H1 (cell line): ENCODE measurements at regions not wholly inside any gene's neighbourhood (a gene's known extent, or its start where the extent isn't known, plus 50 kb on each side); places are given as distances from the start of the nearest gene placed in this dataset.

Source experiments
- CTCF ChIA-PET: fragments of 300-600 bp; sonication (Branson Sonifier 250); formaldehyde crosslinking; loops from one replicate; lab custom pipeline; 2021; ENCODE audit not compliant: partially characterized antibody; lab: Charles Lee
- POLR2A ChIA-PET: fragments of 300-600 bp; sonication (Branson Sonifier 250); formaldehyde crosslinking; loops from one replicate; lab custom pipeline; 2021; ENCODE audit warnings: inconsistent platforms; ENCODE audit not compliant: partially characterized antibody; lab: Charles Lee
- DNase-seq, 2 experiments: peaks; one replicate each; pipeline versions ENCODE4 v3.0.0 to v3.0.0-alpha.2; 2010 to 2022; ENCODE audit warnings: low spot score in 2 of 2, low read depth in 1 of 2, mixed read lengths in 1 of 2
- FAIRE-seq: peaks from 2 replicates; lab custom pipeline; 2011; peaks lifted over from hg19 to GRCh38; lab: Jason Lieb, UNC
- H2AFZ ChIP-seq: 2 replicates; pipeline ENCODE4 v1.8.1; 2012; ENCODE audit warnings: low read length, inconsistent platforms
- H2AK5ac ChIP-seq: 2 replicates; pipeline ENCODE4 v1.6.1; 2013; ENCODE audit warnings: low read depth, low read length
- H2BK120ac ChIP-seq: replicated peaks from 2 replicates; pipeline ENCODE3; 2013; ENCODE audit warnings: low read depth, low read length, inconsistent platforms
- H2BK12ac ChIP-seq: 2 replicates; pipeline ENCODE4 v1.6.1; 2013; ENCODE audit warnings: low read depth, low read length
- H2BK15ac ChIP-seq: 2 replicates; pipeline ENCODE4 v1.6.1; 2013; ENCODE audit warnings: low read length
- H2BK20ac ChIP-seq: 2 replicates; pipeline ENCODE4 v1.6.1; 2013; ENCODE audit warnings: low read length
- H2BK5ac ChIP-seq: 2 replicates; pipeline ENCODE4 v1.6.1; 2013; ENCODE audit warnings: low read depth, low read length
- H3K14ac ChIP-seq: 2 replicates; pipeline ENCODE4 v1.6.1; 2013; ENCODE audit warnings: inconsistent platforms; ENCODE audit not compliant: insufficient read length
- H3K18ac ChIP-seq: 2 replicates; pipeline ENCODE4 v1.6.1; 2013; ENCODE audit warnings: low read length; ENCODE audit errors: extremely low read depth
- H3K23ac ChIP-seq: 2 replicates; pipeline ENCODE4 v1.6.1; 2013; ENCODE audit warnings: inconsistent platforms; ENCODE audit not compliant: insufficient read length
- H3K23me2 ChIP-seq: 2 replicates; pipeline ENCODE4 v1.6.1; 2013; ENCODE audit warnings: low read depth, low read length
- H3K27ac ChIP-seq: 2 replicates; pipeline ENCODE4 v1.6.1; 2011; ENCODE audit warnings: low read depth, low read length, inconsistent platforms
- H3K27me3 ChIP-seq, 4 experiments: replicated peaks in 1 of 4; 1 replicate in 1 of 4; 2 replicates in 3 of 4; pipeline versions ENCODE4 v1.6.1 to v1.8.1; 2011 to 2013; ENCODE audit warnings: low read length in 3 of 4, mild to moderate bottlenecking in 3 of 4, inconsistent platforms in 2 of 4, mixed read lengths in 2 of 4, moderate library complexity in 1 of 4; ENCODE audit not compliant: control insufficient read depth in 3 of 4, insufficient read depth in 3 of 4; ENCODE audit errors: extremely low read depth in 1 of 4
- H3K36me3 ChIP-seq, 4 experiments: 2 replicates each; pipeline versions ENCODE4 v1.6.1 to v1.8.1; 2011 to 2013; ENCODE audit warnings: mild to moderate bottlenecking in 4 of 4, low read length in 3 of 4, moderate library complexity in 2 of 4, control low read depth in 1 of 4, inconsistent platforms in 1 of 4; ENCODE audit not compliant: insufficient read depth in 4 of 4, control insufficient read depth in 2 of 4
- H3K4ac ChIP-seq: replicated peaks from 2 replicates; pipeline ENCODE3; 2013; ENCODE audit warnings: low read length, low read depth, mixed read lengths, inconsistent platforms; ENCODE audit not compliant: insufficient read length
- H3K4me1 ChIP-seq, 4 experiments: replicated peaks in 1 of 4; 1 replicate in 1 of 4; 2 replicates in 3 of 4; pipeline versions ENCODE4 v1.6.1 to v1.8.1; 2011 to 2013; ENCODE audit warnings: low read length in 3 of 4, inconsistent platforms in 2 of 4, mixed read lengths in 1 of 4; ENCODE audit not compliant: insufficient read depth in 4 of 4, control insufficient read depth in 3 of 4
- H3K4me2 ChIP-seq, 2 experiments: 2 replicates each; pipeline versions ENCODE4 v1.6.1 to v1.8.1; 2011 to 2013; ENCODE audit warnings: low read depth in 2 of 2, low read length in 2 of 2, control low read depth in 1 of 2, inconsistent platforms in 1 of 2, mild to moderate bottlenecking in 1 of 2; ENCODE audit not compliant: insufficient read depth in 1 of 2
- H3K4me3 ChIP-seq, 4 experiments: fragments of 200-600, 300-600 bp in 1 of 4; sonication (generic), shearing (Covaris generic), sonication (Bioruptor Twin) in 1 of 4; 2 replicates each; pipeline versions ENCODE4 v1.5.1 to v1.8.1; 2011 to 2016; ENCODE audit warnings: low read length in 4 of 4, low read depth in 3 of 4, control low read depth in 2 of 4, inconsistent platforms in 2 of 4, mild to moderate bottlenecking in 2 of 4, mixed read lengths in 1 of 4, moderate library complexity in 1 of 4; ENCODE audit not compliant: insufficient read depth in 2 of 4; ENCODE audit errors: extremely low read depth in 1 of 4
- H3K56ac ChIP-seq: replicated peaks from 2 replicates; pipeline ENCODE3; 2013; ENCODE audit warnings: low read depth, mild to moderate bottlenecking, mixed read lengths, low read length, inconsistent platforms; ENCODE audit not compliant: insufficient read length
- H3K79me1 ChIP-seq: 2 replicates; pipeline ENCODE4 v1.6.1; 2013; ENCODE audit warnings: low read depth, low read length, control low read depth
- H3K79me2 ChIP-seq, 2 experiments: 2 replicates each; pipeline versions ENCODE4 v1.6.1 to v1.8.1; 2012 to 2013; ENCODE audit warnings: low read length in 2 of 2, mild to moderate bottlenecking in 2 of 2, inconsistent platforms in 1 of 2; ENCODE audit not compliant: insufficient read depth in 2 of 2, control insufficient read depth in 1 of 2
- H3K9ac ChIP-seq, 4 experiments: replicated peaks in 1 of 4; 1 replicate in 1 of 4; 2 replicates in 3 of 4; pipeline versions ENCODE4 v1.6.1 to v1.8.1; 2011 to 2013; ENCODE audit warnings: low read depth in 3 of 4, low read length in 3 of 4, control low read depth in 2 of 4, mild to moderate bottlenecking in 2 of 4, moderate library complexity in 2 of 4, inconsistent platforms in 1 of 4; ENCODE audit errors: extremely low read depth in 1 of 4
- H3K9me3 ChIP-seq, 2 experiments: 2 replicates each; pipeline versions ENCODE4 v1.6.1 to v1.8.1; 2012 to 2013; ENCODE audit warnings: mild to moderate bottlenecking in 2 of 2, moderate library complexity in 2 of 2, control low read depth in 1 of 2, inconsistent platforms in 1 of 2, low read depth in 1 of 2, low read length in 1 of 2, mixed read lengths in 1 of 2; ENCODE audit not compliant: insufficient read depth in 2 of 2
- H4K20me1 ChIP-seq, 2 experiments: replicated peaks in 1 of 2; 2 replicates each; pipeline versions ENCODE3 to v1.8.1; 2011 to 2013; ENCODE audit warnings: inconsistent platforms in 2 of 2, low read length in 2 of 2, mild to moderate bottlenecking in 1 of 2; ENCODE audit not compliant: insufficient read depth in 2 of 2, control insufficient read depth in 1 of 2
- H4K5ac ChIP-seq: 2 replicates; pipeline ENCODE4 v1.6.1; 2013; ENCODE audit warnings: low read length, low read depth, mixed read lengths, inconsistent platforms; ENCODE audit not compliant: insufficient read length
- H4K8ac ChIP-seq: 2 replicates; pipeline ENCODE4 v1.8.0; 2013; ENCODE audit warnings: mild to moderate bottlenecking, moderate library complexity, low read length, inconsistent platforms; ENCODE audit not compliant: insufficient read depth; ENCODE audit errors: extremely low read depth
- H4K91ac ChIP-seq: replicated peaks from 2 replicates; pipeline ENCODE3; 2013; ENCODE audit warnings: low read length, mixed read lengths, inconsistent platforms; ENCODE audit not compliant: insufficient read length
- ATF3 ChIP-seq: IDR thresholded peaks from 2 replicates; pipeline ENCODE4 v1.6.1; 2011; ENCODE audit warnings: low read depth, mild to moderate bottlenecking, low read length; ENCODE audit not compliant: insufficient read depth
- BCL11A ChIP-seq, 2 experiments: IDR thresholded peaks; one replicate each; pipeline ENCODE4 v1.6.1; 2011; ENCODE audit warnings: low read depth in 2 of 2, low read length in 2 of 2, mild to moderate bottlenecking in 2 of 2
- CHD2 ChIP-seq: IDR thresholded peaks from 2 replicates; pipeline ENCODE4 v1.6.1; 2012; ENCODE audit warnings: low read length, improper control_type of control experiment
- EP300 ChIP-seq, 2 experiments: IDR thresholded peaks; 1 replicate in 1 of 2; 2 replicates in 1 of 2; pipeline ENCODE4 v1.6.1; 2011 to 2012; ENCODE audit warnings: low read depth in 2 of 2, low read length in 2 of 2, mild to moderate bottlenecking in 2 of 2, borderline replicate concordance in 1 of 2, inconsistent platforms in 1 of 2, moderate library complexity in 1 of 2
- JUND ChIP-seq: IDR thresholded peaks from 2 replicates; pipeline ENCODE4 v1.6.1; 2011; ENCODE audit warnings: mild to moderate bottlenecking, improper control_type of control experiment, low read length
- NRF1 ChIP-seq: IDR thresholded peaks from 2 replicates; pipeline ENCODE4 v1.6.1; 2011; ENCODE audit warnings: mild to moderate bottlenecking, low read depth, low read length, improper control_type of control experiment
- RAD21 ChIP-seq, 2 experiments: IDR thresholded peaks in 1 of 2; conservative IDR thresholded peaks in 1 of 2; 2 replicates each; pipeline ENCODE4 v1.6.1; 2011; ENCODE audit warnings: low read depth in 2 of 2, low read length in 2 of 2, improper control_type of control experiment in 1 of 2, inconsistent platforms in 1 of 2, mild to moderate bottlenecking in 1 of 2, moderate library complexity in 1 of 2
- SIN3A ChIP-seq, 2 experiments: IDR thresholded peaks in 1 of 2; conservative IDR thresholded peaks in 1 of 2; 2 replicates each; pipeline ENCODE4 v1.6.1; 2011 to 2012; ENCODE audit warnings: low read length in 2 of 2, improper control_type of control experiment in 1 of 2, low read depth in 1 of 2, mild to moderate bottlenecking in 1 of 2
- SIRT6 ChIP-seq: IDR thresholded peaks from one replicate; pipeline ENCODE4 v1.7.1; 2012; ENCODE audit warnings: low read length, inconsistent platforms
- SP4 ChIP-seq: IDR thresholded peaks from 2 replicates; pipeline ENCODE4 v1.6.1; 2012; ENCODE audit warnings: low read length, inconsistent platforms
- TEAD4 ChIP-seq: IDR thresholded peaks from 2 replicates; pipeline ENCODE4 v1.6.1; 2012; ENCODE audit warnings: low read depth, low read length, inconsistent platforms, mixed read lengths
- WGBS, 2 experiments: shearing (Covaris generic) in 1 of 2; methylation state at CpG; one replicate each; pipeline versions ENCODE4 v1.1.6 to v1.1.7; 2013 to 2015; ENCODE audit warnings: low lambda C conversion rate in 2 of 2, mixed read lengths in 2 of 2, inconsistent platforms in 1 of 2, low coverage in 1 of 2, missing lambda C conversion rate in 1 of 2; ENCODE audit not compliant: insufficient replicate concordance in 2 of 2, insufficient coverage in 1 of 2, insufficient read length in 1 of 2; ENCODE audit errors: extremely low coverage in 1 of 2, missing lambda C conversion rate in 1 of 2; 5-methylcytosine and 5-hydroxymethylcytosine counted together
- TF ChIP-seq, protein P1 (sequence below): IDR thresholded peaks from 2 replicates; pipeline ENCODE4 v1.6.1; 2012; ENCODE audit warnings: inconsistent platforms
- TF ChIP-seq, protein P2 (sequence below): IDR thresholded peaks from 2 replicates; pipeline ENCODE4 v1.6.1; 2012; ENCODE audit warnings: inconsistent platforms

DNA sequence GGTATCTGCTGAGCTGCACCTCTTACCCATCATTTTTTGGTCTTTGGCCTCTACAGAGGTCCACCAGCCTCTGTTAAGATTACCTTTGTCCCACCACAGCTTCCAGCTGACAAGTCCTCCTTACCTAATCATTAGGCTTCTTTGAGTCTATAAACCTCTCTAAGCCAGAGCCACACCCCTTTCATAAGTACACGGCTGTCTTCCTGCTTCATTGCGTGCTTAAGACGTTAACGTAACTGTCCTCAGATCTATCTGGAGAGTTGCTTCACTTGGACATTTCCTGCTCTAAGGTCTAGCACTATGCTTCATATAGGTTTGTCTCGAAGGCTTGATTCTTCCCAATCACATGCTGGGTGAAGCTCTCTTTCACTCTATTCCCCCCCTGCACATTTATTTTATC is 71.0 kb upstream of the CACHD1 start:
- H2AK5ac ChIP-seq: no peak overlapping the region
- no peaks in the 10 kb centered on the region for H3K79me2 ChIP-seq
- H3K36me3 ChIP-seq: no peaks in the 10 kb centered on the region
- no peaks in the 10 kb centered on the region for H3K27me3 ChIP-seq
- no peak overlapping the region for H3K14ac ChIP-seq
- H3K4ac ChIP-seq: no peak overlapping the region
- no peak for DNase-seq
- ChIA-PET CTCF (interaction anchor here (1.0 to 1.2 kb wide), 2 partner anchors 263 to 278 kb away, joined by 3 read pairs; no protein-coding TSS in a partner anchor), POLR2A (interaction anchor here (1.5 kb wide), 1 partner anchor 74 kb away, joined by 4 read pairs; no protein-coding TSS in a partner anchor)
- no peaks in the 10 kb centered on the region for H4K20me1 ChIP-seq
- no peak overlapping the region for H2BK5ac ChIP-seq
- no peak overlapping the region for H2AFZ ChIP-seq
- no peak overlapping the region for H3K23ac ChIP-seq
- H3K56ac ChIP-seq: no peak overlapping the region
- no peak for FAIRE-seq
- H4K5ac ChIP-seq: no peak overlapping the region
- no peaks in the 10 kb centered on the region for H3K23me2 ChIP-seq
- WGBS, 2 experiments: 97% methylated on average over 5 of the region's 5 CpGs; no CpG with 5 or more reads in 1 of the 2 experiments
- no peaks in the 10 kb centered on the region for H3K79me1 ChIP-seq
- H3K18ac ChIP-seq: no peak overlapping the region
- H3K4me1 ChIP-seq: no peaks in the 10 kb centered on the region
- H3K9me3 ChIP-seq: no peaks in the 10 kb centered on the region
- H4K8ac ChIP-seq: no peak overlapping the region
- no peak overlapping the region for H3K4me3 ChIP-seq
- no peak overlapping the region for H2BK15ac ChIP-seq
- H4K91ac ChIP-seq: no peak overlapping the region
- H3K27ac ChIP-seq: no peak overlapping the region
- no peak overlapping the region for H2BK120ac ChIP-seq
- H2BK20ac ChIP-seq: no peak overlapping the region
- H3K9ac ChIP-seq: no peak overlapping the region
- H3K4me2 ChIP-seq: no peak overlapping the region
- H2BK12ac ChIP-seq: no peak overlapping the region
- TF ChIP-seq NRF1: no peak
- TF ChIP-seq, protein P1, sequence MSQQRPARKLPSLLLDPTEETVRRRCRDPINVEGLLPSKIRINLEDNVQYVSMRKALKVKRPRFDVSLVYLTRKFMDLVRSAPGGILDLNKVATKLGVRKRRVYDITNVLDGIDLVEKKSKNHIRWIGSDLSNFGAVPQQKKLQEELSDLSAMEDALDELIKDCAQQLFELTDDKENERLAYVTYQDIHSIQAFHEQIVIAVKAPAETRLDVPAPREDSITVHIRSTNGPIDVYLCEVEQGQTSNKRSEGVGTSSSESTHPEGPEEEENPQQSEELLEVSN: no peak
- TF ChIP-seq EP300 (IDR thresholded peaks at IDR 0.05; ENCODE audit: borderline replicate concordance in 1 of 2, low read depth in 2 of 2, low read length in 2 of 2): no peak
- no peak for TF ChIP-seq SIRT6
- TF ChIP-seq, protein P2, sequence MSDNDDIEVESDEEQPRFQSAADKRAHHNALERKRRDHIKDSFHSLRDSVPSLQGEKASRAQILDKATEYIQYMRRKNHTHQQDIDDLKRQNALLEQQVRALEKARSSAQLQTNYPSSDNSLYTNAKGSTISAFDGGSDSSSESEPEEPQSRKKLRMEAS: no peak
- no peak for TF ChIP-seq RAD21 (IDR thresholded peaks at IDR 0.05 in 1 of 2, conservative IDR thresholded peaks at IDR 0.05 in 1 of 2; ENCODE audit: low read depth in 2 of 2, low read length in 2 of 2)
- no peak for TF ChIP-seq BCL11A (IDR thresholded peaks at IDR 0.05; ENCODE audit: low read depth in 2 of 2, low read length in 2 of 2)
- no peak for TF ChIP-seq ATF3
- no peak for TF ChIP-seq SIN3A (conservative IDR thresholded peaks at IDR 0.05 in 1 of 2, IDR thresholded peaks at IDR 0.05 in 1 of 2; ENCODE audit: low read depth in 1 of 2, low read length in 2 of 2)
- TF ChIP-seq JUND: no peak
- TF ChIP-seq SP4: no peak
- no peak for TF ChIP-seq CHD2
- TF ChIP-seq TEAD4: no peak
